ENCODE measurements at regions not wholly inside any gene's neighbourhood (a gene's known extent, or its start where the extent isn't known, plus 50 kb on each side); places are given as distances from the start of the nearest gene placed in this dataset.
A peak's percentile ranks its signal among the peaks of the same experiment; 100 is the strongest.
"Not testable (repeated sequence)": the region's sequence is repeated elsewhere in the genome, so short reads cannot be mapped to it uniquely, and the experiment has no call there.

GRCh38 chr5:28305891-28306290, 1267.5 kb upstream of the CDH9 start:
- no peak for DNase-seq (ENCODE audit: low spot score)

DNA sequence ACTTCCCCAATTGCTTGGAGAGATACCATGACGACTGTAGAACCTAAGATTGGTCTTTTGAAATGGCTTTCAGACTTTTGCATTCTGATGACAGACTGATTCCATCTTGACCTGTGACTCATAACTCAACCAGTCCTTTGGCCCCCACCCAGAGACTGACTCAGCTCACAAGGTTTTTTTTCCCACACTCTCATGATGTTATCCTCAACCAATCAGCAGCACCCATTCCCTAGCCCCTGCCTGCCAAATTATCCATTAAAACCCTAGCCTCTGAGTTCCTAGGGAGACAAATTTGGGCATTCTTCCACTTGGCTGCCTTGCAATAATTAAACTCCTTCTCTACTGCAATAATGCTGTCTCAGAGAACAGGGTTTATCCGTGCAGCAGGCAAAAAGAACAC, 1263.3 kb upstream of the CDH9 start:
- DNase-seq (ENCODE audit: low spot score), result peak; percentile 12

GRCh38 chr5:28296254-28297013, 1258.0 kb upstream of the CDH9 start:
- no peak for DNase-seq (ENCODE audit: low spot score)

DNA sequence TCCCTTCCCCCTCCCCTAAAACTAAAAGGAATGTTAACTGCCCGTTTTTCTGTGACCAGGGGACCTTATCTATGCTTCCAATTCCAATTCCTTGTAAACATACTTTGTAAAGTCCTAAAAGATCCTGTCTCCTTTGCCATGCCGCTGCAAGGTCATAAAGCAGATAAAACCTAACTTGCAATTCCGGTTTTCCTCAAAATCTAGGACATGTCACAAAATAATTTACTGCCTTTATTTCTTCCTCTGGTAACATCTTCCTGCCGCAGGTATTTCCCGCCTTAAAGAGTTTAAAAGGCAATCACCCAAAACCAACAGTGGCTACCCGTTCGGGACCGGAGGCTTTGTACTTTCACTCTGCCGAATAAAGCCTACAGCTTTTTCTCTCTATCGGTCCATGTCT, 1248.6 kb upstream of the CDH9 start:
- not testable (repeated sequence) for DNase-seq (ENCODE audit: low spot score)

DNA sequence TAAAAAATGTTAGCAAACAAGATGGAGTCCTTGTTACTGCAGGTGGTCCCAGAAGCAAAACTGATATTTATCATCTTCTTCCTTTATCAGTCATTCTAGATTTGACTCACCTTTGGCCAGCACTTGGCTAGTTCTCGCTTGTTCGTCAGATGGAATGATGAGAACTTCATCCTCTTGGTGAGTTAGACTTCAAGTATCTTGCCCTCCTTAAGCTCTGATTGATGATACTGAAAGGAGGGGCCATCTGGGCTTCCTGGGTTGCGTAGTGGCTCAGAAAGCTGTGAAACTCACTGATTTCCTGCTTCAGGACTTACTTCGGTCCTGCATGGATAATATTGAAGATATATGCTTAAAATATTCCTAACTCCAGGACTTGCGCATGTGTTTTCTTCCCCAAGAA, 1248.2 kb upstream of the CDH9 start:
- DNase-seq (ENCODE audit: low spot score), result no peak

DNA sequence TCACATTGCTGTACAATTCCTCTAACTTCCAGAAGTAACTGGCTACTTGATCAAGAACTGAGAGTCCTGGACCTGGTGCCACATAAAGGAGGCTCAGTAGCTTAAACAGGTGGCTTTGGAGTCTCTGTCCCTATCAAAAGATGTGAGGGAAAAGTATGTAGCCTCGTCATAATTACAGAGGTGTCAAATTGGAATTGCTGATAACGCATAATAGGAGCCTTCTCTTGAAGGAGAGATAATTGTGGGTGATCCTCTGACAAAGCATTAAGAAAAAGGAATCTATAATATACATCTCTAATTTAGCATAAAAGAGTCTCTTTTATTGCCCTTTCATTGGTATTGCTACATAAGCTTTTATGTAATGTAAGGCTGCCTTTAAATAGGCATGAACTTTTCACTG, 1246.4 kb upstream of the CDH9 start:
- no peak for DNase-seq (ENCODE audit: low spot score)

DNA sequence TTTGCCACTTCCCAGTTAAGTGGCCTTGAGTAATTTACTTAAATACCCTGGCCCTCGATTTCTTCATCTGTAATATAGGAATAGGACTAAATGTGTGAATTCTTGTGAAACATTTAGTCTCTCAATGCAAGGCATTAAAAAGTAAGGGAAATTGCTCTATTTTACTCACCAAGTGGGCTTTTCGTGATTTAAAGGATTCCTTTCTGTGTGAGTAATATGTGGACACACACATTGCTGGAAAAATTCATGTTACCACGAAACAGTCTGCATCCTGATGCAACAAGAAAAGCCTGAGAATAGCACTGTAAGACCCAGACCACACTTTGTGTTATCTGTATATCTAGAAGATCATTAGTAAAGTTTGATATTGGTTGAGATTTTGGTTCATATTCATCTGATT, 1243.0 kb upstream of the CDH9 start:
- no peak for DNase-seq (ENCODE audit: low spot score)

- DNase-seq (ENCODE audit: low spot score), result no peak
These were observed 1237.5 kb upstream of the CDH9 start for GRCh38 chr5:28275931-28276330.

GRCh38 chr5:28269978-28270377, 1231.6 kb upstream of the CDH9 start:
- DNase-seq (ENCODE audit: low spot score), result no peak

- no peak for DNase-seq (ENCODE audit: low spot score)
These were observed 1227.5 kb upstream of the CDH9 start for GRCh38 chr5:28265877-28266276.

GRCh38 chr5:28254846-28255245, 1216.5 kb upstream of the CDH9 start:
- no peak for DNase-seq (ENCODE audit: low spot score)

GRCh38 chr5:28253431-28253830, 1215.0 kb upstream of the CDH9 start:
- DNase-seq (ENCODE audit: low spot score), result no peak

- DNase-seq (ENCODE audit: low spot score), result no peak
These were observed 1211.5 kb upstream of the CDH9 start for GRCh38 chr5:28249771-28250415.

- DNase-seq (ENCODE audit: low spot score), result no peak
These were observed 1196.1 kb upstream of the CDH9 start for GRCh38 chr5:28234356-28234968.

- DNase-seq (ENCODE audit: low spot score), result peak; percentile 24
These were observed 1188.0 kb upstream of the CDH9 start for GRCh38 chr5:28226407-28226806.

- DNase-seq (ENCODE audit: low spot score), result no peak
These were observed 1181.2 kb upstream of the CDH9 start for GRCh38 chr5:28219539-28219938.

DNA sequence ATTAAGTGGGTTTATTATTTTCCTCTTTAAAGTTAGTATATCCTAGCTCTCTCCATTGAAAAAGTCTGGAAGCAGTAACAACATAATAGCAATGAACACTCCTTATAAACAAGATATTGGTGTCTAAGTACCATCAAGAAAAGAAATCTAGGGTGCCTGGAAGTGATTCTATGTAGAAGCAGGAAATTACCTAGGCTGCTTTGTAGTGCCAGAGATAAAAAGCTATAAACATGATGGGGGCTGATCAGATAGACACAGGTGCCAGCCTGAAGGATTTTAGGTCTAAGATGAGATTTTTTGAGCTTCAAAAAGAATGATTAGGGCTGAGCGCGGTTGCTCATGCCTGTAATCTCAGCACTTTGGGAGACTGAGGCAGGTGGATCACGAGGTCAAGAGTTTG, 1179.3 kb upstream of the CDH9 start:
- DNase-seq (ENCODE audit: low spot score), result no peak

GRCh38 chr5:28216939-28217360, 1178.6 kb upstream of the CDH9 start:
- no peak for DNase-seq (ENCODE audit: low spot score)

DNA sequence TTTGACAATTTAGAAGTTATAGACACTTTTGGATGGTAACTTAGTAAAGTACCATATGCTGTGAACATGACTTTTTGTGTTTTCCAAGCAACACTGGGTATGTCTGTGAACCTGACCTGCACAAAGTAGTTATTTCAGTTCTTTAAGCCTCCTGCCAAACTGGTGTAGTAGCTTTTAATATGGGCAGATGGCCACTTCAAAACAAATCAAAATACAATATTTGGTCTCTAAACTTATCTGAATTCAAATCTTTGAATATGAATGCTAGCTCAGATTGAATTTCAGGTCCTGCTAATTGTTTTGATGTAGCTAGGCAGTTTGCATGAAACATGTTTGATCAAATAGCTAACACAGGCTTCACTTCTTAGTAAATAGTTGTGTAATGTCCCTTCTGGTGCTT, 1176.7 kb upstream of the CDH9 start:
- DNase-seq (ENCODE audit: low spot score), result no peak

- no peak for DNase-seq (ENCODE audit: low spot score)
These were observed 1175.9 kb upstream of the CDH9 start for GRCh38 chr5:28214292-28214691.

- no peak for DNase-seq (ENCODE audit: low spot score)
These were observed 1170.0 kb upstream of the CDH9 start for GRCh38 chr5:28208356-28208755.

GRCh38 chr5:28190011-28190410, 1151.6 kb upstream of the CDH9 start:
- no peak for DNase-seq (ENCODE audit: low spot score)

GRCh38 chr5:28174691-28175090, 1136.3 kb upstream of the CDH9 start:
- no peak for DNase-seq (ENCODE audit: low spot score)

All from LoVo (cell line).